HCT116 (cell line): ENCODE measurements at regions not wholly inside any gene's neighbourhood (a gene's known extent, or its start where the extent isn't known, plus 50 kb on each side); places are given as distances from the start of the nearest gene placed in this dataset.

ENCODE experiments used
- ATAC-seq: fragments of 200-7000 bp; cut with Tn5 transposase; 2 replicates; pipeline ENCODE4 v1.9.1; 2020; ENCODE audit warnings: mild to moderate bottlenecking, moderate library complexity
- BruUV-seq: library from RNA; stranded (reverse); fragments of 400-500 nt; replicated peaks from 2 replicates; lab custom pipeline; 2021; lab: Mats Ljungman, UMichigan
- CTCF ChIA-PET: fragments of 300-600 bp; sonication (Branson Sonifier 250); formaldehyde crosslinking; loops from one replicate; lab custom pipeline; 2021; ENCODE audit warnings: antibody characterized with exemption; lab: Charles Lee
- POLR2A ChIA-PET: fragments of 300-600, 350-600 bp; sonication (Branson Sonifier 250); formaldehyde crosslinking; loops from one replicate; lab custom pipeline; 2021; ENCODE audit warnings: antibody characterized with exemption; lab: Charles Lee
- RAD21 ChIA-PET, 2 experiments: fragments of 300-600 bp; sonication (Branson Sonifier 250); formaldehyde crosslinking; loops; one replicate each; lab custom pipeline; 2023; ENCODE audit warnings: low total read pairs in 2 of 2; ENCODE audit not compliant: uncharacterized antibody in 2 of 2, unreplicated experiment in 2 of 2, low non-redundant PET in 1 of 2; lab: Charles Lee
- DNase-seq: peaks from one replicate; pipeline ENCODE4 v3.0.0-alpha.2; 2010; ENCODE audit warnings: low read depth, low spot score
- H2AFZ ChIP-seq: fragments of 200-600 bp; shearing (Covaris generic), sonication (generic); 2 replicates; pipeline ENCODE4 v1.6.1; 2017; ENCODE audit warnings: low read depth, mixed run types, mixed read lengths, antibody characterized with exemption, low read length; ENCODE audit not compliant: poor library complexity, severe bottlenecking
- H3K27ac ChIP-seq: 2 replicates; pipeline ENCODE4 v1.5.1; 2012; ENCODE audit warnings: low read depth, low read length
- H3K27me3 ChIP-seq: fragments of 200-600 bp; sonication (generic); 2 replicates; pipeline ENCODE4 v1.6.1; 2016; ENCODE audit warnings: mixed run types, low read length, mixed read lengths; ENCODE audit not compliant: insufficient read depth
- H3K36me3 ChIP-seq, 2 experiments: fragments of 200-500 bp in 1 of 2; fragments of 200-600 bp in 1 of 2; sonication (Bioruptor generic) in 1 of 2; sonication (generic) in 1 of 2; 2 replicates each; pipeline versions ENCODE4 v1.5.1 to v1.6.1; 2014 to 2016; ENCODE audit warnings: low read length in 2 of 2, inconsistent platforms in 1 of 2, mixed read lengths in 1 of 2, mixed run types in 1 of 2; ENCODE audit not compliant: insufficient read depth in 2 of 2, control insufficient read depth in 1 of 2
- H3K4me1 ChIP-seq, 2 experiments: fragments of 200-600 bp in 1 of 2; sonication (generic) in 1 of 2; 2 replicates each; pipeline versions ENCODE4 v1.5.1 to v1.6.1; 2012 to 2017; ENCODE audit warnings: low read length in 2 of 2, inconsistent platforms in 1 of 2, mild to moderate bottlenecking in 1 of 2, mixed read lengths in 1 of 2, mixed run types in 1 of 2, moderate library complexity in 1 of 2; ENCODE audit not compliant: insufficient read depth in 2 of 2, control insufficient read depth in 1 of 2
- H3K4me2 ChIP-seq: fragments of 200-600 bp; sonication (generic); 2 replicates; pipeline ENCODE4 v1.6.1; 2017; ENCODE audit warnings: mixed run types, low read length, mixed read lengths
- H3K4me3 ChIP-seq, 2 experiments: fragments of 200-600 bp in 1 of 2; sonication (generic) in 1 of 2; replicated peaks in 1 of 2; 2 replicates each; pipeline ENCODE4 v1.5.1; 2011 to 2016; ENCODE audit warnings: low read length in 2 of 2, control low read depth in 1 of 2, low read depth in 1 of 2, mild to moderate bottlenecking in 1 of 2, mixed read lengths in 1 of 2, mixed run types in 1 of 2
- H3K79me2 ChIP-seq: fragments of 200-600 bp; sonication (generic); 2 replicates; pipeline ENCODE4 v1.6.1; 2017; ENCODE audit warnings: mild to moderate bottlenecking, mixed run types, low read length, moderate library complexity, mixed read lengths; ENCODE audit not compliant: insufficient read depth
- H3K9ac ChIP-seq: fragments of 200-600 bp; sonication (generic); 2 replicates; pipeline ENCODE4 v1.6.1; 2016; ENCODE audit warnings: low read length, mixed read lengths
- H3K9me2 ChIP-seq: fragments of 200-600 bp; sonication (generic), shearing (Covaris generic); 2 replicates; pipeline ENCODE4 v1.6.1; 2017; ENCODE audit warnings: mixed run types, mild to moderate bottlenecking, moderate library complexity; ENCODE audit not compliant: insufficient read depth
- H3K9me3 ChIP-seq, 2 experiments: fragments of 200-500 bp in 1 of 2; fragments of 200-600 bp in 1 of 2; sonication (Bioruptor generic) in 1 of 2; sonication (generic) in 1 of 2; 2 replicates each; pipeline ENCODE4 v1.6.1; 2014 to 2017; ENCODE audit warnings: low read length in 2 of 2, mixed read lengths in 2 of 2, inconsistent platforms in 1 of 2, low read depth in 1 of 2, mild to moderate bottlenecking in 1 of 2, mixed run types in 1 of 2, moderate library complexity in 1 of 2; ENCODE audit not compliant: control insufficient read depth in 1 of 2, insufficient read depth in 1 of 2
- H4K20me1 ChIP-seq: fragments of 200-600 bp; sonication (generic), shearing (Covaris generic); 2 replicates; pipeline ENCODE4 v1.6.1; 2017; ENCODE audit warnings: mixed run types, mild to moderate bottlenecking, moderate library complexity; ENCODE audit not compliant: insufficient read depth
- CBX3 ChIP-seq: IDR thresholded peaks from 2 replicates; pipeline ENCODE4 v1.6.1; 2012; ENCODE audit warnings: low read depth
- CEBPB ChIP-seq: IDR thresholded peaks from 2 replicates; pipeline ENCODE4 v1.6.1; 2012; ENCODE audit warnings: low read depth
- EGR1 ChIP-seq: IDR thresholded peaks from 2 replicates; pipeline ENCODE4 v1.6.1; 2012; ENCODE audit warnings: low read depth
- EZH2 ChIP-seq: fragments of 200-600 bp; sonication (generic); IDR thresholded peaks from 2 replicates; pipeline ENCODE4 v1.6.1; 2017; ENCODE audit warnings: antibody characterized with exemption, mixed run types
- EZH2phosphoT487 ChIP-seq: fragments of 200-600 bp; IDR thresholded peaks from 2 replicates; pipeline ENCODE4 v1.6.1; 2018; ENCODE audit warnings: antibody characterized with exemption, borderline replicate concordance
- MAX ChIP-seq: IDR thresholded peaks from 2 replicates; pipeline ENCODE4 v1.6.1; 2012
- POLR2A ChIP-seq: IDR thresholded peaks from 2 replicates; pipeline ENCODE4 v1.7.0; 2011; ENCODE audit warnings: borderline replicate concordance; ENCODE audit not compliant: insufficient read depth, insufficient read length; ENCODE audit errors: extremely low read depth
- POLR2AphosphoS5 ChIP-seq: IDR thresholded peaks from 2 replicates; pipeline ENCODE4 v1.6.1; 2011; ENCODE audit warnings: mild to moderate bottlenecking, low read depth, low read length, moderate library complexity
- RAD21 ChIP-seq: IDR thresholded peaks from 2 replicates; pipeline ENCODE4 v1.6.1; 2012; ENCODE audit warnings: low read depth, mild to moderate bottlenecking
- REST ChIP-seq: IDR thresholded peaks from 2 replicates; pipeline ENCODE4 v1.6.1; 2012; ENCODE audit warnings: low read depth
- SRF ChIP-seq: IDR thresholded peaks from 2 replicates; pipeline ENCODE4 v1.6.1; 2012; ENCODE audit warnings: low read depth
- TCF7L2 ChIP-seq: IDR thresholded peaks from 2 replicates; pipeline ENCODE4 v1.7.0; 2011; ENCODE audit warnings: borderline replicate concordance, inconsistent platforms; ENCODE audit not compliant: insufficient read depth, insufficient read length; ENCODE audit errors: extremely low read depth
- YY1 ChIP-seq: IDR thresholded peaks from 2 replicates; pipeline ENCODE4 v1.6.1; 2011; ENCODE audit warnings: low read length, low read depth, moderate library complexity, mild to moderate bottlenecking; ENCODE audit not compliant: insufficient replicate concordance; ENCODE audit errors: extremely low read depth
- ZBTB33 ChIP-seq: IDR thresholded peaks from 2 replicates; pipeline ENCODE4 v1.6.1; 2011; ENCODE audit warnings: mild to moderate bottlenecking, low read length, moderate library complexity; ENCODE audit not compliant: insufficient replicate concordance; ENCODE audit errors: extremely low read depth
- ZNF274 ChIP-seq: fragments of 200-500 bp; sonication (Bioruptor generic); IDR thresholded peaks from 2 replicates; pipeline ENCODE4 v1.6.1; 2014; ENCODE audit warnings: mild to moderate bottlenecking, low read depth, low read length, inconsistent platforms
- intact Hi-C: fragments of 100-400 bp; cut with micrococcal nuclease; formaldehyde crosslinking; loops from 2 replicates; pipeline ENCODE4 v1.10.0; 2022

GRCh38 chr3:110903771-110904519 is 167.7 kb upstream of the NECTIN3 start:
- Histone ChIP-seq H2AFZ (no peak overlapping the region), H3K4me1 (peaks cover 0 to 8% of the 10 kb centered on the region in 2 experiments; a peak in 2 of 4 replicates), H3K4me2 (no peak overlapping the region), H3K9me3 (no peaks in the 10 kb centered on the region), H3K9me2 (no peaks in the 10 kb centered on the region), H4K20me1 (no peaks in the 10 kb centered on the region), H3K27ac (no peak overlapping the region)
- DNase-seq (no peak), ATAC-seq (no peak)
- intact Hi-C loops, result no loop called here
- ChIA-PET CTCF (no interaction called here), POLR2A (no interaction called here)
- BruUV-seq, result no TSS peak
- TF ChIP-seq ZNF274, result no peak
- no peak for TF ChIP-seq CEBPB
- no peak for TF ChIP-seq RAD21
- TF ChIP-seq TCF7L2, result no peak
- TF ChIP-seq, all 23 proteins: peak for 0
- Histone ChIP-seq H3K4me3 (no peak overlapping the region), H3K79me2 (no peaks in the 10 kb centered on the region), H3K36me3 (no peaks in the 10 kb centered on the region), H3K9ac (no peak overlapping the region), H3K27me3 (no peaks in the 10 kb centered on the region)
- RAD21 ChIA-PET, result no interaction called here

GRCh38 chr3:110904520-110904890 is 167.1 kb upstream of the NECTIN3 start:
- Histone ChIP-seq H3K9me2 (no peaks in the 10 kb centered on the region), H3K4me1 (peaks cover 0 to 14% of the 10 kb centered on the region in 2 experiments; a peak in 2 of 4 replicates), H3K27ac (no peak overlapping the region), H3K9me3 (no peaks in the 10 kb centered on the region), H3K79me2 (no peaks in the 10 kb centered on the region), H2AFZ (no peak overlapping the region), H3K4me3 (no peak overlapping the region), H3K36me3 (no peaks in the 10 kb centered on the region), H4K20me1 (no peaks in the 10 kb centered on the region), H3K27me3 (no peaks in the 10 kb centered on the region), H3K9ac (no peak overlapping the region), H3K4me2 (no peak overlapping the region)
- DNase-seq (no peak), ATAC-seq (no peak)
- POLR2A ChIA-PET, result no interaction called here
- RAD21 ChIA-PET, result no interaction called here
- BruUV-seq, result no TSS peak
- intact Hi-C loops, result no loop called here
- CTCF ChIA-PET, result no interaction called here
- TF ChIP-seq SRF, result no peak
- no peak for TF ChIP-seq EGR1
- no peak for TF ChIP-seq POLR2A
- no peak for TF ChIP-seq MAX
- TF ChIP-seq ZBTB33, result no peak
- no peak for TF ChIP-seq CEBPB
- TF ChIP-seq POLR2AphosphoS5, result no peak
- TF ChIP-seq REST, result no peak
- no peak for TF ChIP-seq CBX3
- TF ChIP-seq EZH2, result no peak
- TF ChIP-seq YY1, result no peak
- TF ChIP-seq EZH2phosphoT487, result no peak
